Liver (tissue), 8 donors: ENCODE measurements at regions not wholly inside any gene's neighbourhood (a gene's known extent, or its start where the extent isn't known, plus 50 kb on each side); places are given as distances from the start of the nearest gene placed in this dataset.

Experiments
- DNase-seq: peaks from one replicate; pipeline ENCODE4 v3.0.0-alpha.2; 2017; ENCODE audit warnings: low spot score
- H3K27ac ChIP-seq, 2 donors: one replicate each; pipeline ENCODE4 v1.7.0; 2013; ENCODE audit warnings: inconsistent platforms in 2 of 2, low read length in 2 of 2, control low read depth in 1 of 2, low read depth in 1 of 2, mild to moderate bottlenecking in 1 of 2
- H3K27me3 ChIP-seq, 4 donors: one replicate each; pipeline versions ENCODE4 v1.6.1 to v1.7.0; 2013; ENCODE audit warnings: low read length in 3 of 4, inconsistent platforms in 1 of 4, mild to moderate bottlenecking in 1 of 4, moderate library complexity in 1 of 4; ENCODE audit not compliant: control insufficient read depth in 4 of 4, insufficient read depth in 4 of 4
- H3K36me3 ChIP-seq, 4 donors: one replicate each; pipeline versions ENCODE4 v1.6.1 to v1.7.0; 2013; ENCODE audit warnings: low read length in 3 of 4, mild to moderate bottlenecking in 3 of 4, low read depth in 1 of 4, moderate library complexity in 1 of 4; ENCODE audit not compliant: control insufficient read depth in 4 of 4, insufficient read depth in 3 of 4
- H3K4me1 ChIP-seq, 4 donors: one replicate each; pipeline versions ENCODE4 v1.6.1 to v1.7.0; 2013; ENCODE audit warnings: low read length in 3 of 4, mild to moderate bottlenecking in 3 of 4, moderate library complexity in 1 of 4; ENCODE audit not compliant: control insufficient read depth in 4 of 4, insufficient read depth in 4 of 4
- H3K4me3 ChIP-seq, 3 donors: one replicate each; pipeline versions ENCODE4 v1.6.1 to v1.7.0; 2013; ENCODE audit warnings: low read length in 3 of 3, control low read depth in 1 of 3, low read depth in 1 of 3, mild to moderate bottlenecking in 1 of 3
- H3K9ac ChIP-seq, 2 donors: one replicate each; pipeline ENCODE4 v1.7.0; 2013; ENCODE audit warnings: low read length in 2 of 2, mild to moderate bottlenecking in 2 of 2, moderate library complexity in 2 of 2, control low read depth in 1 of 2, low read depth in 1 of 2
- H3K9me3 ChIP-seq, 4 donors: one replicate each; pipeline versions ENCODE4 v1.6.1 to v1.7.0; 2013; ENCODE audit warnings: low read length in 3 of 4; ENCODE audit not compliant: control insufficient read depth in 4 of 4
- FOXA1 ChIP-seq: IDR thresholded peaks from 2 replicates; pipeline ENCODE4 v1.6.1; 2016; ENCODE audit warnings: antibody characterized with exemption
- FOXA2 ChIP-seq: IDR thresholded peaks from 2 replicates; pipeline ENCODE4 v1.6.1; 2016; ENCODE audit warnings: antibody characterized with exemption
- GABPA ChIP-seq, 2 donors: IDR thresholded peaks in 1 of 2; conservative IDR thresholded peaks in 1 of 2; 2 replicates each; pipeline ENCODE4 v1.6.1; 2016; ENCODE audit warnings: antibody characterized with exemption in 2 of 2, mild to moderate bottlenecking in 1 of 2, moderate library complexity in 1 of 2
- HNF4A ChIP-seq, 2 donors: conservative IDR thresholded peaks; 2 replicates each; pipeline ENCODE4 v1.6.1; 2016; ENCODE audit warnings: antibody characterized with exemption in 2 of 2, mild to moderate bottlenecking in 2 of 2
- JUND ChIP-seq, 2 donors: IDR thresholded peaks; 2 replicates each; pipeline ENCODE4 v1.6.1; 2016; ENCODE audit warnings: antibody characterized with exemption in 2 of 2
- NR2F2 ChIP-seq: IDR thresholded peaks from 2 replicates; pipeline ENCODE4 v1.6.1; 2016; ENCODE audit warnings: antibody characterized with exemption
- RAD21 ChIP-seq, 2 donors: IDR thresholded peaks; 2 replicates each; pipeline ENCODE4 v1.6.1; 2016; ENCODE audit warnings: antibody characterized with exemption in 2 of 2, mild to moderate bottlenecking in 2 of 2
- SP1 ChIP-seq: IDR thresholded peaks from 2 replicates; pipeline ENCODE4 v1.6.1; 2018; ENCODE audit warnings: antibody characterized with exemption, mild to moderate bottlenecking
- YY1 ChIP-seq: IDR thresholded peaks from 2 replicates; pipeline ENCODE4 v1.6.1; 2016; ENCODE audit warnings: antibody characterized with exemption, mild to moderate bottlenecking
- WGBS: extraction: QIAGEN DNeasy Blood & Tissue Kit; methylation state at CpG from one replicate; pipeline ENCODE4 v1.1.7; 2013; 5-methylcytosine and 5-hydroxymethylcytosine counted together
- TF ChIP-seq, protein P1 (sequence below): fragments of 150-350 bp; IDR thresholded peaks from 2 replicates; pipeline ENCODE4 v1.5.1; 2017; ENCODE audit warnings: improper control_type of control experiment, low read depth, low read length; ENCODE audit not compliant: missing input control
- TF ChIP-seq, protein P2 (sequence below): IDR thresholded peaks from 2 replicates; pipeline ENCODE4 v1.6.1; 2016; ENCODE audit warnings: antibody characterized with exemption, mild to moderate bottlenecking
- TF ChIP-seq, protein P3 (sequence below): IDR thresholded peaks from 2 replicates; pipeline ENCODE4 v1.6.1; 2016; ENCODE audit warnings: antibody characterized with exemption
- TF ChIP-seq, protein P4 (sequence below): IDR thresholded peaks from 2 replicates; pipeline ENCODE4 v1.6.1; 2016; ENCODE audit warnings: antibody characterized with exemption
- TF ChIP-seq, protein P5 (sequence below): IDR thresholded peaks from 2 replicates; pipeline ENCODE4 v1.6.1; 2016; ENCODE audit warnings: antibody characterized with exemption
- donor health status: healthy.
- donor health status: healthy.
- donor health status: healthy.
- donor health status: healthy.
- donor health status: healthy.

DNA sequence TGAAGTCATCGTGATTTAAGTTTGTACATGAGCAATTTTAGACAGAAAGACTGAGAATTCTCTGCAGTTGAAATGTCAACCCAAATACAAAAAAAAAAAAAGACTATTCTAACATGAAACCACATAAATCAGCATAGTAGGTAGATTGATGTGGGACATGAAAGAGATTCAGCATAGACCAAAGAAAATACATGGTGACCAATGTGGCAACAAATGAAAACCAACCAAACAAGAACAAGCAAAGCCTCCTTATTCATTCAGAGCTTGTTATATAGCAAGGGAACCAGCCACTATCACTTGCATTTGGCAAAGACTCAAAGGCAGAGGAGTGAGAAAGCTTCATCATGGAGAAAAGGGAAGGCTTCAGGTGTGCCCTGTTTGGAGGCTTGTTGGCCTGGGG lies 144.4 kb upstream of the TMPO start:
- Histone ChIP-seq H3K27me3 (peaks cover 0 to under 1% (median 0%) of the 10 kb centered on the region in 4 donors), H3K27ac (no peak overlapping the region), H3K9me3 (no peaks in the 10 kb centered on the region), H3K36me3 (no peaks in the 10 kb centered on the region), H3K4me3 (no peak overlapping the region), H3K9ac (no peak overlapping the region), H3K4me1 (peaks cover 0 to 5% (median 0%) of the 10 kb centered on the region in 4 donors)
- DNase-seq, result no peak
- 65% methylated on average over 1 of the region's 1 CpG for WGBS
- TF ChIP-seq, protein P1, sequence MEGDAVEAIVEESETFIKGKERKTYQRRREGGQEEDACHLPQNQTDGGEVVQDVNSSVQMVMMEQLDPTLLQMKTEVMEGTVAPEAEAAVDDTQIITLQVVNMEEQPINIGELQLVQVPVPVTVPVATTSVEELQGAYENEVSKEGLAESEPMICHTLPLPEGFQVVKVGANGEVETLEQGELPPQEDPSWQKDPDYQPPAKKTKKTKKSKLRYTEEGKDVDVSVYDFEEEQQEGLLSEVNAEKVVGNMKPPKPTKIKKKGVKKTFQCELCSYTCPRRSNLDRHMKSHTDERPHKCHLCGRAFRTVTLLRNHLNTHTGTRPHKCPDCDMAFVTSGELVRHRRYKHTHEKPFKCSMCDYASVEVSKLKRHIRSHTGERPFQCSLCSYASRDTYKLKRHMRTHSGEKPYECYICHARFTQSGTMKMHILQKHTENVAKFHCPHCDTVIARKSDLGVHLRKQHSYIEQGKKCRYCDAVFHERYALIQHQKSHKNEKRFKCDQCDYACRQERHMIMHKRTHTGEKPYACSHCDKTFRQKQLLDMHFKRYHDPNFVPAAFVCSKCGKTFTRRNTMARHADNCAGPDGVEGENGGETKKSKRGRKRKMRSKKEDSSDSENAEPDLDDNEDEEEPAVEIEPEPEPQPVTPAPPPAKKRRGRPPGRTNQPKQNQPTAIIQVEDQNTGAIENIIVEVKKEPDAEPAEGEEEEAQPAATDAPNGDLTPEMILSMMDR, result no peak
- TF ChIP-seq YY1, result no peak
- no peak for TF ChIP-seq FOXA1
- TF ChIP-seq, protein P2, sequence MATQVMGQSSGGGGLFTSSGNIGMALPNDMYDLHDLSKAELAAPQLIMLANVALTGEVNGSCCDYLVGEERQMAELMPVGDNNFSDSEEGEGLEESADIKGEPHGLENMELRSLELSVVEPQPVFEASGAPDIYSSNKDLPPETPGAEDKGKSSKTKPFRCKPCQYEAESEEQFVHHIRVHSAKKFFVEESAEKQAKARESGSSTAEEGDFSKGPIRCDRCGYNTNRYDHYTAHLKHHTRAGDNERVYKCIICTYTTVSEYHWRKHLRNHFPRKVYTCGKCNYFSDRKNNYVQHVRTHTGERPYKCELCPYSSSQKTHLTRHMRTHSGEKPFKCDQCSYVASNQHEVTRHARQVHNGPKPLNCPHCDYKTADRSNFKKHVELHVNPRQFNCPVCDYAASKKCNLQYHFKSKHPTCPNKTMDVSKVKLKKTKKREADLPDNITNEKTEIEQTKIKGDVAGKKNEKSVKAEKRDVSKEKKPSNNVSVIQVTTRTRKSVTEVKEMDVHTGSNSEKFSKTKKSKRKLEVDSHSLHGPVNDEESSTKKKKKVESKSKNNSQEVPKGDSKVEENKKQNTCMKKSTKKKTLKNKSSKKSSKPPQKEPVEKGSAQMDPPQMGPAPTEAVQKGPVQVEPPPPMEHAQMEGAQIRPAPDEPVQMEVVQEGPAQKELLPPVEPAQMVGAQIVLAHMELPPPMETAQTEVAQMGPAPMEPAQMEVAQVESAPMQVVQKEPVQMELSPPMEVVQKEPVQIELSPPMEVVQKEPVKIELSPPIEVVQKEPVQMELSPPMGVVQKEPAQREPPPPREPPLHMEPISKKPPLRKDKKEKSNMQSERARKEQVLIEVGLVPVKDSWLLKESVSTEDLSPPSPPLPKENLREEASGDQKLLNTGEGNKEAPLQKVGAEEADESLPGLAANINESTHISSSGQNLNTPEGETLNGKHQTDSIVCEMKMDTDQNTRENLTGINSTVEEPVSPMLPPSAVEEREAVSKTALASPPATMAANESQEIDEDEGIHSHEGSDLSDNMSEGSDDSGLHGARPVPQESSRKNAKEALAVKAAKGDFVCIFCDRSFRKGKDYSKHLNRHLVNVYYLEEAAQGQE, result no peak
- TF ChIP-seq, protein P3, sequence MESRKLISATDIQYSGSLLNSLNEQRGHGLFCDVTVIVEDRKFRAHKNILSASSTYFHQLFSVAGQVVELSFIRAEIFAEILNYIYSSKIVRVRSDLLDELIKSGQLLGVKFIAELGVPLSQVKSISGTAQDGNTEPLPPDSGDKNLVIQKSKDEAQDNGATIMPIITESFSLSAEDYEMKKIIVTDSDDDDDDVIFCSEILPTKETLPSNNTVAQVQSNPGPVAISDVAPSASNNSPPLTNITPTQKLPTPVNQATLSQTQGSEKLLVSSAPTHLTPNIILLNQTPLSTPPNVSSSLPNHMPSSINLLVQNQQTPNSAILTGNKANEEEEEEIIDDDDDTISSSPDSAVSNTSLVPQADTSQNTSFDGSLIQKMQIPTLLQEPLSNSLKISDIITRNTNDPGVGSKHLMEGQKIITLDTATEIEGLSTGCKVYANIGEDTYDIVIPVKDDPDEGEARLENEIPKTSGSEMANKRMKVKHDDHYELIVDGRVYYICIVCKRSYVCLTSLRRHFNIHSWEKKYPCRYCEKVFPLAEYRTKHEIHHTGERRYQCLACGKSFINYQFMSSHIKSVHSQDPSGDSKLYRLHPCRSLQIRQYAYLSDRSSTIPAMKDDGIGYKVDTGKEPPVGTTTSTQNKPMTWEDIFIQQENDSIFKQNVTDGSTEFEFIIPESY, result no peak
- TF ChIP-seq SP1, result no peak
- no peak for TF ChIP-seq GABPA (IDR thresholded peaks at IDR 0.05 in 1 of 2, conservative IDR thresholded peaks at IDR 0.05 in 1 of 2)
- no peak for TF ChIP-seq HNF4A (conservative IDR thresholded peaks at IDR 0.05)
- TF ChIP-seq RAD21 (IDR thresholded peaks at IDR 0.05), result no peak
- TF ChIP-seq, protein P4, sequence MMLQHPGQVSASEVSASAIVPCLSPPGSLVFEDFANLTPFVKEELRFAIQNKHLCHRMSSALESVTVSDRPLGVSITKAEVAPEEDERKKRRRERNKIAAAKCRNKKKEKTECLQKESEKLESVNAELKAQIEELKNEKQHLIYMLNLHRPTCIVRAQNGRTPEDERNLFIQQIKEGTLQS, result no peak

DNA sequence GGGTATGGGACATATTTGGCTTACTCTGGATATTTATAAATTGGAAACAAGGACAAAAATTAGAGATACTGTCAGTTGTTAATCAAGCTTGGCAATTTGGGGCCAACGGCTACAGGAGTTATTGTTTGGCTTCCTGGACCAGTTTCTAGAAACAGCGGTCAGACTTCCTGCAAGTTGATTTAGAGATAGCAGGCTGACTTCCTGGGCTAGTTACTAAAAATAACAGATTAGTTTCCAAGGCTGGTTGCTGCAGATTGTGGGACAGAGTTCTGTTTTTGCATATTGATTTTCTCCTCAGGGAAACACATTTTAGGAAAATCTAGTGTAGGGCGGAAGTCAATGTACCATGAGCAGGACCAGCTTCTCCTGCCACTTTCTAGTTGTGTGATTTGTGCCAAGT lies 144.0 kb upstream of the TMPO start:
- DNase-seq, result no peak
- WGBS, result 29% methylated on average over 3 of the region's 3 CpGs
- H3K36me3 ChIP-seq, result no peaks in the 10 kb centered on the region
- H3K27ac ChIP-seq, result no peak overlapping the region
- no peaks in the 10 kb centered on the region for H3K9me3 ChIP-seq
- no peak overlapping the region for H3K4me3 ChIP-seq
- no peaks in the 10 kb centered on the region for H3K27me3 ChIP-seq
- TF ChIP-seq, protein P3, result no peak
- TF ChIP-seq, protein P1, result no peak
- TF ChIP-seq, protein P2, result no peak
- TF ChIP-seq HNF4A (conservative IDR thresholded peaks at IDR 0.05), result no peak
- TF ChIP-seq, protein P5, sequence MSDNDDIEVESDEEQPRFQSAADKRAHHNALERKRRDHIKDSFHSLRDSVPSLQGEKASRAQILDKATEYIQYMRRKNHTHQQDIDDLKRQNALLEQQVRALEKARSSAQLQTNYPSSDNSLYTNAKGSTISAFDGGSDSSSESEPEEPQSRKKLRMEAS, result no peak
- TF ChIP-seq YY1, result no peak
- no peak for TF ChIP-seq FOXA2
- TF ChIP-seq GABPA (IDR thresholded peaks at IDR 0.05 in 1 of 2, conservative IDR thresholded peaks at IDR 0.05 in 1 of 2), result no peak
- TF ChIP-seq SP1, result no peak
- TF ChIP-seq JUND (IDR thresholded peaks at IDR 0.05), result no peak
- no peak for TF ChIP-seq NR2F2
- no peak for TF ChIP-seq RAD21 (IDR thresholded peaks at IDR 0.05)
- H3K9ac ChIP-seq, result no peak overlapping the region
- H3K4me1 ChIP-seq, result peaks cover 0 to 5% (median 0%) of the 10 kb centered on the region in 4 donors
